NCI-H1092 treated with DMSO at 0.1 percent for 48 hours (cell line): ENCODE measurements at regions not wholly inside any gene's neighbourhood (a gene's known extent, or its start where the extent isn't known, plus 50 kb on each side); places are given as distances from the start of the nearest gene placed in this dataset.

Experiments used
- DNase-seq: peaks from one replicate; lab custom pipeline; 2025; lab: John Stamatoyannopoulos, UW

GRCh38 chr14:58697930-58698642, 60.3 kb downstream of the DACT1 start:
- peak; percentile 83 for DNase-seq

DNA sequence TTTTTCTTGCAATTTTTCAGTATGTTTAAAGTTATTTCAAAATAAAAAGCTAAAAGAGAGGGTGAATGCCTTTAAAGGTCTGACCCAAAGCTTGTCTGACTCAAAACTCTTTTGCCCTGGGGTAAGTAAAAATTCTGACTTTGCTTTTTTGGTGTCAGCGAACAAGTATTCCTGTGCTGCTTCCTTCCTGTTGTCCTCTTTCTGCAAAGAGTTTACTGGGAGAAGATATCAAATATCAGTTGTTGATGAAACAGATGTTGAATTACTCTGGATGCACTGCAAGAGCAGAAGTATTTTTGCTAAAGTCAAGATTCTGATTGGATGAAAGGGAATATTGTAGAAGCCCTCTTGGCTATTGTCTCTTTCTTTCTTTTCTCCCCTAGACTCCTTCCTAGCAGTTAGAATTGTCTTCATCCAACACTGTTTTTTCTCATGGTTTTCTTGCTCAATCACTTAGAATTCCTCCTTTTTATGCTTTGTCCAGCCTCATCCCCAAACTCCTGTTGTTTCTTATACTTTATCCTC, 62.0 kb downstream of the DACT1 start:
- DNase-seq, result no peak

- DNase-seq, result no peak
Observed at GRCh38 chr14:58701156-58701555, 63.4 kb downstream of the DACT1 start.

DNA sequence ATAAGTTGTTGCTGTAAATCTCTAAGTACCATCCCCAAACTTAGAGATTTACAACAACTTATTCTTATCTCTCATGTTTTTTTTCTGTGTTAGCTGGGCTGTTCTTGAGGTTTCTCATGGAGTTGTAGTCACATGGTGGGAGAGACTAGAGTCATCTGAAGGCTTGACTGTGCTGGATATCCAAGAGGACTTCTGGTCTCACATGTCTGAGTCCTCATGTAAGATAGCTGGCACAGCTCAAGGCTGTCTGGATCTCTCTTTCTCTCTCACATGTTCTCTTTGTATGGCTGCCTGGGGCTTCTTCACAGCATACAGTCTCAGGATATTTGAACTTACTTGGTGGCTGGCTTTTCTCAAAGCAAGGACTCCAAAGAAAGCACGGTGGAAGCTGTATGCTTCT, 63.8 kb downstream of the DACT1 start:
- no peak for DNase-seq

DNA sequence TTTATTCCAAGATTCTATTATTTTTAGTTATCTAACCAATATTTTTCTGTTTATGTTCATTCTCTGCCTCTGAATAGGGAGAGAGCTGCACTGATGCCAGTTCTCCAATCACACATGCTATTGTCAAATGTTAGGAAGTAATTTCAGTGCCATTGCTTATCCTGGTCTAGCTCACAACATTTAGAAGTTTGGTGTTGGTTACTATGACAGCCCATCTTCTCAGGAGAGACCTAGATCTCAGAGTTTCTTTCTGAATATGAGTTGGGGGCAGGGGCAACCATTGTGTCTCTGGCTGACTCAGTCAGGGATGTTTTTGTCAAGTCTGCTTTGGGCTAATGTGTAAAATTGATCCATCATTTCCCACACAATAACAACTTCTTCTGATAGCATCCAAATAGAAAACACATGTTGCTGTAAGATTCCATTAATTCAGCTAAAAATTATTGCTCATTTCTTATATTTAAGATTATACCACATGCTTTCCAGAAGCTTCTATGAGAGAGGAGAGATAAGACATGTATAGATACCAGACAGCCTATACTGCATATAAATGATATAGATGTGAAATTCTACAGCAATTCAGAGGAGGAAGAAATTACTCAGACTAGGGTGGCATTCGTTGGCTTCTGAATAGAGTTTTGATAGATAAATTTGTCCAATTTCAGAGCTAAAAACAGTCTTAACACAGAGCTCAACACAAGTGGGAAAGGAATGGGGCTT, 64.8 kb downstream of the DACT1 start:
- DNase-seq, result no peak

- no peak for DNase-seq
Observed at GRCh38 chr14:58703161-58703506, 65.4 kb downstream of the DACT1 start.

GRCh38 chr14:58705066-58705465, 67.3 kb downstream of the DACT1 start:
- DNase-seq, result no peak

- no peak for DNase-seq
Observed at GRCh38 chr14:58707949-58708348, 70.2 kb downstream of the DACT1 start.

DNA sequence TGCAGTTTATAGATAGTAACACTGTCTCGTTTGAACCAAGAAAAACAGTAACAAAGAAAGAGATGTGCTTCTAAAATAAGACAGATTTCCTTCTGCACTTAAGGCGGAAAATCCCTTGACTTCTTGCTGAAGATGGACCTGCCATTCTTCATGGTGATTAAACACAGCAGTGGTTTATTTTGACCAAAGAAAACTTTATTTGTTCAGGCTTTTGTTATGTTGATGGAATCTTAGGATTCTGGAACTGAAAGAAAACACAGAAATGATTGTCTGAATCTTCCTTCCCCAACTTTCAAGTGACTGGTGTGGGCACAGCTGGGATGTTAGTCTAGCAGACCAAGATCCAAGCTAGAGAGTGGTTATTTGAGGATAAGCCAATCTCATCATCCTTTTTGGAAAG, 72.2 kb downstream of the DACT1 start:
- no peak for DNase-seq

- no peak for DNase-seq
Observed at GRCh38 chr14:58711382-58711781, 73.6 kb downstream of the DACT1 start.

GRCh38 chr14:58712357-58712756, 74.6 kb downstream of the DACT1 start:
- DNase-seq, result no peak

DNA sequence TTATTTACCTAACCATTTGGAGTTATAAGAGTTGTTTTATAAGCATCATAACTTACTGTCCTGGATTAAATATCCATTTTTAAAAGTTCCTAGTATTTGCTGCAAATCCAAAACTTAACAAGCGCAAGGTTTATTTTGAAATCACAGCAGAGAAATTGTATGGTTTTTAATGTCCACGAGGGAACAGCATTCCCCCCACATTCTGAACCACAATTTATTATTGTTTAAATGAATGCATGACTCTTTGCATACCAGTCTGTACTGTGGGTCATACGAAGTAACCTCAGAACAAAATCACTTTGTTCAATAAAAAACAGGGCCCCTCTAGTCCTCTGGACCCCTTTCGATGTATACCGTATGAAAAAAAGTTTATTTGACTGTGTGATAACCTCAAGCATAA, 75.9 kb downstream of the DACT1 start:
- no peak for DNase-seq

- no peak for DNase-seq
Observed at GRCh38 chr14:58716706-58717105, 78.9 kb downstream of the DACT1 start.

DNA sequence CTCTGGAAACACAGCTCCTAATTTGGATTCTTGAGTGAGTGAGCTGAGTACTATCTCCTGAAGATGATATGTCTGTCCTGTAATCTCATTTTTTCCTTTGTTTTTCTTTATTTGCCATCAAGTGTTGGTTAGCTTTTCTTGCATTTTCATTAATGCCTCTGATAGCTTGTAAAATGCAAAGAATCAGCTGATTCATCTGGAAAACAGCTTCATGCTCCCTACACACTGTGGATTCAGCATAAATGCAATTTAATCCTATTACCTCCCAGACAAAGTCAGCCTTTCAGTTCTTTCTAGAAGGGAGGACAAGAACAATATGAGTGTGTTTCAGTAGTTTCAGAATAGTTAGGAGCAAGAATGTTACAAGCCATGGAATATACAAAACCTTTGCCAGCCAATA, 79.4 kb downstream of the DACT1 start:
- DNase-seq, result no peak

GRCh38 chr14:58717813-58718212, 80.1 kb downstream of the DACT1 start:
- no peak for DNase-seq

GRCh38 chr14:58718226-58719205, 80.8 kb downstream of the DACT1 start:
- DNase-seq, result no peak

DNA sequence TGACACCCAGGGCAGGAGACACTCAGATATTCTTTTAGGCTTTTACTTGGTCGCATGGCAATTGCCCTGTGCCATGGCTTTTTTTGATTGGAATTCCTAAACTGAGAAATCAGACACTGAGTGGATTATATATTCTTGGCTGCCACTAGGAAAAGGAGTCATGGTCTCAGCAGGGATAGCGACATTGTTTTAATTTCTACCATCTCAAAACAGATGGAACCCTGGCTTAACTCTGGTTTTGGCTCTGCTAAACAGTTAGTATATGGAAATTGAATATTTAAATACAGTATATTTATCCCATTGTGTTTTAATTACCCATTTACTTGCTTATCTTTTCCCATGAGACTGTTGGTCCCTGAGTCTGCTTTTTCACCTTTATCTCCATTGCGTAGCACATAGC, 84.0 kb downstream of the DACT1 start:
- no peak for DNase-seq

DNA sequence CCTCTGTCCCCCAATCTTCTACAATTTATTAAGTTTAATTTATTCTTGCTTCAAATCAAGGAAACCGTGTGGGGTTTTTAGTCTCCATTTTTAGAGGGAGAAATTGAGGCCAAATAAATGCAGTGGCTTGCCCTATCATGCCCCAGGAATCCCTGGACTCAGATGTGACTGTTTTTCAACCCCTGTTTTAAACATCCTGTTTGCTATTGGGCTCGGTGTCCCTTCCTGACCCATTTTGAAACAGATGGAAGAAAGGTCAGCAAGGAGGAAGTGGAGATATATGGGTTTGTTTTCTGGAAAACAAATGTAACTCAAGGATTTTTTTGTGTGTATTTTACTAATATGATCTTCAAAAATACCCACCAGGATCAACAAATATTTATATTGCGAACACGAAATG, 84.7 kb downstream of the DACT1 start:
- no peak for DNase-seq

GRCh38 chr14:58724206-58724605, 86.4 kb downstream of the DACT1 start:
- DNase-seq, result no peak

DNA sequence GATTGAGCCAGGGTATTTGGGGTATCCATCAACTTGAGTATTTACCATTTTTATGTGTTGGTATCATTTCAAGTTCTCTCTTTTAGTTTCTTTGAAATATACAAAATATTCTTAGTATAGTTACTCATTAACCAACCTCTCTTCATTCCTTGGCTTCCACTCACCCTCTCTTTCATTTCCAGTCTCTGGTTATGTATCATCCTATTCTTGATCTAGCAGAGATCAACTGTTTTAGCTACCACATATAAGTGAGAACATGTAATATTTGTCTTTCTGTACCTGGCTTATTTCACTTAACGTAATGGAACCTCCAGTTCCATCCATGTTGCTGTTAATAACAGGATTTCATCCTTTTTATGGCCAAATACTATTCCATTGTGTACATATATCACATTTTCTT, 86.9 kb downstream of the DACT1 start:
- DNase-seq, result no peak

- no peak for DNase-seq
Observed at GRCh38 chr14:58725226-58725625, 87.5 kb downstream of the DACT1 start.

GRCh38 chr14:58725871-58726270, 88.1 kb downstream of the DACT1 start:
- no peak for DNase-seq
